NCI-H2171 treated with DMSO at 0.1 percent for 48 hours (cell line): ENCODE measurements at regions not wholly inside any gene's neighbourhood (a gene's known extent, or its start where the extent isn't known, plus 50 kb on each side); places are given as distances from the start of the nearest gene placed in this dataset.
A peak's percentile ranks its signal among the peaks of the same experiment; 100 is the strongest.
"Not testable (repeated sequence)": the region's sequence is repeated elsewhere in the genome, so short reads cannot be mapped to it uniquely, and the experiment has no call there.

ENCODE experiments used
- DNase-seq: peaks from one replicate; lab custom pipeline; 2025; lab: John Stamatoyannopoulos, UW

DNA sequence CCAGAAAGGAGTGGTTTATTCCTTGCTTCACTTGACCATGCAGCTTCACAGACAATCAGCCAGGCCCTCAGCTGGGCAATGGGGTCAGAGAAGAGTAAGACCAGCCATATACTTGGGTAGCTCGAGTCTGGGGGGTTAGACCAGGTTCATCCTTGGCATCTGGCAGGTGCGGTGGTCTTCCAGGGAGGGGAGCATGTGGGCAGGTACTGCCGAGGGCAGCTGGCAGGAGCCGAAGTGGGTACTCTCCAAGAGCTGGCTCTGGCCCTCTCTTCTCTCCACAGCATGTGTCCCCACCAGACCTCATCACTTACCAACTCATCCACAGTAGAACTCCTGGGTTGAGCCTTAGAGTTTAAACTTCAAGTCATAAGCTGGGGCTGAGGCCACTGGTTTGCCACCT, 156.8 kb downstream of the FOXD2 start:
- no peak for DNase-seq

DNA sequence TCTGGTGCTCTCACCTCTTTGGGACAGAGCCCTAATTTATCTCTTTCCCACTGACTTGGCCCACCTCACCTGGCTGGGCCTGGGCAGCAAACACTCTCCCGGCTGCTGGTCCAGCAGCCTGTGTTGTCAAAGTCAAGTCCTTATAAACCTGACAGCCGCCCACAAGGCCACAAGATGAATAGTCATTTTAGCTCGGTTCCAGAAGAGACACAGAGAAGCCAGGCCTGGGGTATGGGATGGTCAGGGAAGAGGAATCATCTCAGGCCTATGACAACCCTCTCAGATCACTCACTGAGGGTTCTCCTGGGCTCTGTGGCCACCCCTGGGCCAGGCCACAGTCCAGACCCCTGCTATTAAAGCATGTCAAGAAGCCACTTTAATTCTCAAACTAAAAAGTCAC, 158.5 kb downstream of the FOXD2 start:
- no peak for DNase-seq

DNA sequence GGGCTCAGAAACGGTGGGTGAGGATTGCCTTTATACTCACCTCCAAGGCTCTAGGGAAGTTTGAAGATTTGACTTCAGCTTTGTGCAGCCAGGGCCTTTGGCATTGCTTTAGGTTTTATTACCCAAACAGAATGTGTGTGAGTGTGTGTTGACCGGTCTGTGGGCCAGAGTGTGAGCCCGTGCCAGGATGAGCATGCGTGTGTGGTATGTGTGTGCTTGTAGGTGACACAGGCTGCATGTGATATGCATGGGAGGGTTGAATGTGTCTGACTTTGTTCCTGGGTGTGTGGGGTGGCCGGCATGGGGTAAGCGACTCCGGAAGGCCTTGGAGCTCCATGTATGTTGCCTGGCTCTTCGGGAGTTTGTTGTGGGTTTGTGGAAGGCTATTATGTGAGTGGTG, 160.5 kb downstream of the FOXD2 start:
- no peak for DNase-seq

DNA sequence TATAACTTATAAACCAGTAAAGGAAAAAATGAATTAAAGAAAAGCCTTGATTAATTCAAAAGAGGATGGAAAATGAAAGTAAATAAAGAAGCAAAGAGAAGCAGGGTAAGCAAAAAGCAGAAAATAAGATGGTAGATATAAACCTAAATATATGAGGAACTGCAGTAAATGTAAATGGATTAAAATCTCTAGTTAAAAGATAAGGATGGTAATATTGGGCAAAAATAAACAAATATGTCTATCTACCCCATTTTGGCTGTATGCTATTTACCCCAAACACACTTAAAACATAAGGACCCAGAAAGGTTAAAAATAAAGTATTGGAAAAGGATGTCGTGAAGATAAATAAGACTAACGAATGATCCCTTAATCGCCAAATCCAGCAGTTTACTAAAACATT, 161.9 kb downstream of the FOXD2 start:
- DNase-seq, result no peak

DNA sequence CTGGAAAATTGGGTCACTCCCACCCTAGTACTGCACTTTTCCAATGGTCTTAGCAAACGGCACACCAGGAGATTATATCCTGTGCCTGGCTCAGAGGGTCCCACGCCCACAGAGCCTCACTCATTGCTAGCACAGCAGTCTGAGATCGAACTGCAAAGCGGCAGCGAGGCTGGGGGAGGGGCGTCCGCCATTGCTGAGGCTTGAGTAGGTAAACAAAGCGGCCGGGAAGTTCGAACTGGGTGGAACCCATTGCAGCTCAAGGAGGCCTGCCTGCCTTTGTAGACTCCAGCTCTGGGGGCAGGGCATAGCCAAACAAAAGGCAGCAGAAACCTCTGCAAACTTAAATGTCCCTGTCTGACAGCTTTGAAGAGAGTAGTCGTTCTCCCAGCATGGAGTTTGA, 164.6 kb downstream of the FOXD2 start:
- DNase-seq, result not testable (repeated sequence)

DNA sequence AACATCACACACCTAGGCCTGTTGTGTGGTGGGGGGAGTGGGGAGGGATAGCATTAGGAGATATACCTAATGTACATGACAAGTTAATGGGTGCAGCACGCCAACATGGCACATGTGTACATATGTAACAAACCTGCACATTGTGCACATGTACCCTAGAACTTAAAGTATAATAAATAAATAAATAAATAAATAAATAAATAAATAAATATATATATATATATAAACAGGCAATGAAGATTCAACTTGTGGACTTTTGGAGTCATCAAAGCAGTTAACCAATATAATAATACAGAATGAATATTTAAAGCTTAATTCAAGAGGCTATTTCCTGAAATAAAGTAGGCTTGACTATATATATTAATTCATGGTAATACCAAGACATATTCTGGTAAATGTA, 167.0 kb downstream of the FOXD2 start:
- not testable (repeated sequence) for DNase-seq

DNA sequence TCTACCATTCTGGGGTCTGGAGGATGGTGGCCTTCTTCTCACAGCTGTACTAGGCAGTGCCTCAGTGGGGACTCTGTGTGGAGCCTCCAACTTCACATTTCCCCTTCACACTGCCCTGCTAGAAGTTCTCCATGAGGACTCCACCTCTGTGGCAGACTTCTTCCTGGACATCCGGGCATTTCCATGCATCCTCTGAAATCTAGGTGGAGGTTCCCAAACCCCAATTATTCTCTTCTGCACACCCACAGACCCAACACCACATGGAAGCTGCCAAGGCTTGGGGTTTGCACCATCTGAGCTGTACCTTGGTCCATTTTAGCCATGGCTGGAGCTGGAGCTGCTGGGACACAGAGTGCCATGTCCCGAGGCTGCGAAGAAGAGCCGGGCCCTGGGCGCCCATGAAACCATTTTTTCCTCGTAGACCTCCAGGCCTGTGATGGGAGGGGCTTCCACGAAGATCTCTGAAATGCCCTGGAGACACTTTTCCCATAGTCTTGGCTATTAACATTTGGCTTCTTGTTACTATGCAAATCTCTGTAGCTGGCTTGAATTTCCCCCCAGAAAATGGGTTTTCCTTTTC, 170.5 kb downstream of the FOXD2 start:
- DNase-seq, result no peak

DNA sequence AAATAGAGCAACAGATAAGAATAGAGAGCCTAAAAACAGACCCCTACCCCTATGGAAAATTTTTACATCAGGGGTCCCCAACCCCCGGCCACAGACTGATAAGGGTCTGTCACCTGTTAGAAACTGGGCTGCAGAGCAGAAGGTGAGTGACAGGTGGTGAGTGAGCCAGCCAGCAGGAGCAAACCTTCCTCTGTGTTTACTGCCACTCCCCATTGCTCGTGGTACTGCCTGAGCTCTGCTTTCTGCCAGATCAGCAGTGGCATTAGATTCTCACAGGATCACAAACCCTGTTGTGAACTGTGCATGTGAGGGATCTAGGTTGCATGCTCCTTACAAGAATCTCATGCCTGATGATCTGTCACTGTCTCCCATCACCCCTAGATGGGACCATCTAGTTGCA, 174.1 kb downstream of the FOXD2 start:
- peak; percentile 77 for DNase-seq

DNA sequence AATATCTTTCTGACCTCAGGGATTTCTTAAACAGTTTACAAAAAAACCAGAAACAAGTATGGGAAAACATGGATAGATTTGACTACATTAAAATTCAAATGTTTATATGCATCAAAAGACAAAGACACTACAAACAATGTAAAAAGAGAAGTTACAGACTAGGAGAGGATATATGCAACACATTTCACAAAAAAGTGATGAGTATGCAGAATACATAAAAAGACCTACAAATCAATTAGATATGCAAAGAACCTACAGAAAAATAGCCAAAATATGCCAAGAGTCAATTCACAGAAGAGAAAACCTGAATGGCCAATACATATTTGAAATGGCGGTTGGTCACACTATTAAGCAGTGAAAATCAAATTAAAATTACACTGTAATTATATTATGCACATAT, 175.0 kb downstream of the FOXD2 start:
- no peak for DNase-seq

DNA sequence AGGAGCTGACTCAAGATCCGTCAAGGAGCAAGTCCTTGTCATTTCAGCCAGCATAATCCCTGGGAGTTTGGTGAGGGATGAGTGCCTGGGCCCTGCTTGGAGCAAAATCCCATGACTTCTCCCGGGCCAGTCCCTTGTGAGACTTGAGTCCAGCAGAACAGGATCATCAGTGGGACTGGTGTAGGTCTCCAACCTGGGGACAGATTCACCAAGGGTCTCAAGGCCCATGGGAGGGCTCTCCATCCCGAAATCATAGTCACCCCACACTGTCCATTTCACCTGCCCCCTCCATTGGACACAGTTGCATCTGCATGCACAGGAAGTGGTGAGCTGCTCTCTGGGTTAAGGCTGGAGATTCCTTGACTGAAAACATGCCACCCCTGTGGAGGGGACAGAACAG, 178.2 kb downstream of the FOXD2 start:
- DNase-seq, result no peak

DNA sequence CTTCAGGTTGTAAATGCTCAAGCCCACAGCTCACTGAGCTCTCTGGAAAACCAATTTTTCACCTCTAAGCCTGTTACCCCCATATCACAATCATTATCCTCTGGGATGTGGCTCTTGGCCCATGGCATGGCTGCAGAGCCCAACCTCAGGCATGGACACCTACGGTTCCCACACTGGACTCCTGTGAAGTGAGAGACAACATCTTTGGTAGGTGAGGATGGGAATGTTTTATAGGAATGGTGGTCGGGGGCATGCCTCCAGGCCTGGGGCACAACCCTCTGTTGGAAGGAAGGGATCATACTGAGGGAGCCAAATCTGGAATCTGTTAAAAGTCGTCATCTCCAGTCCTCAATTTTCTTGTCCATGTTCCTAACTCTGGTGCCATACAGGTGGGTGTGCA, 179.1 kb downstream of the FOXD2 start:
- DNase-seq, result no peak

DNA sequence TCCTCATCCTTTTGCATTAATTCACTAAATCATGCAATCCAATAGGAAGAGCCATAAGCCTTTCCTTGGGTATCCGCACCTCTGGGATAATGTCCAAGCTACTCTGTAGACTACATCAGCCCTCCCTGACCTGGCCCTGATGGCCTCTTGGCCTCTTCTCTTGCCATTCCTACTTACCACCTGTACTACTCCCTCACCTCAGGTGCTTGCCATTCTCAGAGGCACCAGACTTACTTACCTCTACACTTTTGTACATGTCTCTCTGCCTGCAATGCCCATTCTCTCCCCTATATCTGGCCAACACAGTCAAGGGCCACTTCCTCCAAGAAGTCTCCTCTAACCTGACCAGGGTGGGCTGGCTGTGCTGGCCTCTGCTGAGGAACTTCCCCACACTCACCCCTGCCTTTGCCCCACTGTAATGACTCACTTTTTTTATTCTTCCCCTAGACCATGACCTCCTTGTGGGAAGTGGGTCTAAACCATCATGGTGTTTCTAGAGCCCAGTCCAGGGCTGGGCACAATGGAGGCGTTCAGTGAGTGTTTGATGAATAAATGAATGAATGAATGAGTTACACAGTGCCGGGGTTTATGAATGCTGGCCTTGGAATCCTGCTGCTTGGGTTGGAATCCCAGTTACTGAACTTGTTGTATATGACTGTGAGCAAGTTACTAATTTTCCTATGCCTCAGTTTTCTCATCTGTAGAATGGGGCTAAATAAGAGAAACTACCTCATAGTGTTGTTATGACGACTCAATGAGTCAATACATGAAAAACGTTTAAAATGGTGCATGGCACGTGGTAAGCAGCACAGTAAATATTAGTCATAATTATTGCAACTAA, 179.8 kb downstream of the FOXD2 start:
- no peak for DNase-seq

DNA sequence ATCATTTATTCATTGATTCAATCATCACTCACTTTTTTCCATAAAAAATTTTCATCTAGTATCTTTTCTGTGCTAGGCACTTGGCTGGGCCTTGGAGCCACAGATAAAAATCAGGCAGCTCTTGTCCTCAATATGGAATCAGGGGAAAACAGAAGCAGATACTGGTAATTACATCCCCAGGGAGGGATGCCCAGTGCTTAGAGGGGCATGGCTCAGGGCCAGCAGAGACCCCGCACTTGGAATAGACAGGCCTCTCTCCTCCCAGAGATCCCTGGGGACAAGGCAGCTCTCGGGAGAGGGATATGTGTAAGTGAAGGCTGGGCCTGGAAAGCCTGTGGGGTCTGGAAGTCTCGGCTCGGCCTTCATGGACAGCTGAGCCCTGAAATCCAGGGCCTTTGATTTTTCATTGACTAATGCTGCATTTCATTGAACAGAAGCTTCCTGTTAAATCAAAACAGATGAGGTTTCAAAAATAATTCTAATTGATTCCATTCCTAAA, 180.4 kb downstream of the FOXD2 start:
- DNase-seq, result no peak

DNA sequence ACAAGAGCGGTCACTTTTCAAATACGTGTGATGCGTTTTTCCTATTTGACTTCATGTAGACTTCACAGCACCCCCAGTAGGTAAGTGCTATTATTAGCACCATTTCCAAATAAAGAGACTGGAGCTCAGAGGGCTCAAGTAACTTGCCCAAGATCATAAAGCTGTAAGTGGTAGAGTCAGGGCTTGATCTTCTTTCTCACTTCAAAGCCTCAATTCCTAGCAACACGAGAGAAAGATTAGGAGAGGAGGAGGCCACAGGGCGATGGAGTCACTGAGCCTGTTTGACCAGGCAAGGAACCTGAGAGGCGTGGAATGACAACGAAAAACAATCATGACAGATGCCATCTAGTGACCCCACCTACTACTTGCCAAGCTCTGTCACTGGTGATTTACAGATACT, 181.0 kb downstream of the FOXD2 start:
- no peak for DNase-seq

DNA sequence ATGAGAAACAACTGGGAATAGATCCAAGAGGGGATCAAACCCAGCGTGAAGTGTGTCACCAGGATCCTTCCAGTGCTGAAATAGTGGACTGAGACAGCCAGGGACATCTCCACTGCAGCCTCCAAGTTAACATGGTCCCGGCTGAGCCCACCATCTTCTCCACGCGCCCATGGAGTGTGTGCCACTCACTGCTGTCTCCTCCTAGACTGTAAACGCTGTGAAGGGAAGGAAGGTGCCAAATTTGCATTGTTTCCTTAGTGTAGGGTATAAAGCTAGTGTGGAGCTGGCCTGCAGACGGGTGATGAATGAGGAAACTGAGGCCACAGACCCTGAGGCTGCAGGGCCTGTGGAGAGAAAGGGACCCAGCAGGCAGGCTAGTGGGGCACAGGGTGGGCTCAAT, 183.6 kb downstream of the FOXD2 start:
- no peak for DNase-seq

DNA sequence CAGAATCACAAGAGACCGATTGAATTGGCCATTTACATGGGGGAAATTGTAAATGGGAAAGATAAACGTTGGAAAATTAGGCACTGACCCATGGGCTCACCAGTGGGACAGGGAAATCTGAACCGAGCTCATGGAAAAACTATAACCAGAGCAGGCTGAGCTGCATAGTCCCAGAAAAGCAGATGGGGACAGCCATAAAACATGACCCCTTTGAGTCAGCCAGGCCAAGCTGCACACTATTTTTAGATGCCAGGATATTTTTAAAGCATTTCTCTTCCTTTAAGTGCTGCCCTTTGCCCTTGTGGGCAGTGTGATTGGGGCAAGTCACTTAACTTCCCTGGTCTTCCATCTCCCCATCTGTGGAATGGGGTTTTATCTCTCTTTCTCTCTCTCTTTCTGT, 184.1 kb downstream of the FOXD2 start:
- DNase-seq, result no peak

DNA sequence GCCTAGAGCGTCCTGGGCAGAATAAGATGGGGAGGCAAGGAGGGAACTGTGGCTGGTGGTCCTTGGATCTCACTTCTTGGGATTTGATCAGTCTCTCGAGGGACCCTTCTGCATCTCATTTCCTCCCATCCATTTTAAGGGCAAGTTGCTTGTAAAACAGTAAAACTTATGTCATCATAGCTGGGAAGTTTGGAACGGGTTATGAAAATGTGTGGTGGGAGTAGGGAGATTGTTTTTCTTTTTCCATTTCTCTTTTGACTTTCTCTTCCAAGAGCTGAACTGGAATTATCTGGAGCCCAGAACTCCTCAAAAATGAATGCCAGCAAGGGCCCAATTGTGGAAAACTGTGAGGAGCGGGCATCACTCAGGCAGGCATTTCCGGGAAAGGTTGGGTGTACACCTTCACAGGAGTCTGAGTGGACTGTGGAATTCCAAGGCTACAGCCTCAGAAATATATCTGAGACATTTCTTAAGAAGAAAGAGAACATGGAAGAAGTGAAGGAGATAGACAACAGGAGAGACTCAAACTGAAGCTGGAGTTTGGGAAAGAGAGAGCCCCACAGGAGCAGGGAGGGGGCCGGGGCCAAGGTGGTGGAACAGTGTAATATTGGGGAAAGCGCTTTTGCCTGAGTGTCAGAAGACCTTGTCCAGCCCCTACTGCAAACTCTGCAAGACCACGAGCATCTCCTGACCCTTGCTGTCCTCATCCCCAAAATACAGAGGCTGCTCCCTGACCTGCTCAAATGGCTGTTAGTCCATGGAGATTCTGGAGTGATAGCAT, 185.1 kb downstream of the FOXD2 start:
- no peak for DNase-seq

DNA sequence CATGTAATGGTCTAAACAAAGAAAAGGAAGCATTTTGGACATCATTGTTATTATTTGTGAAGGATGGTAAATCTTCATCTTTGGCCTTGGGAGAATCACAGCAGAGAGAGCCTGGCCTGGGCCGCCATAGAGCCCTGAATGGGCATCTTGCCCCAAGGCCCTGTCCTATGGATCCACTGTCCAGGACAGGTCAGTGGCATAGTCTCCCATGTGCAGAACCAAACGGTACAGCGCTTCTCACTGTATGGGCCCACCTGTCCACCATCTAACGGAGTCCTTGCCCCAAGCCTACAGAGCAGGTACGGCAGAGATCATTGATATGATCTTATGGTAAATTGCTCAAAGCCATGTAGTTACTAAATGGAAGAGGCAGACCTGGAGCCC, 185.7 kb downstream of the FOXD2 start:
- no peak for DNase-seq

DNA sequence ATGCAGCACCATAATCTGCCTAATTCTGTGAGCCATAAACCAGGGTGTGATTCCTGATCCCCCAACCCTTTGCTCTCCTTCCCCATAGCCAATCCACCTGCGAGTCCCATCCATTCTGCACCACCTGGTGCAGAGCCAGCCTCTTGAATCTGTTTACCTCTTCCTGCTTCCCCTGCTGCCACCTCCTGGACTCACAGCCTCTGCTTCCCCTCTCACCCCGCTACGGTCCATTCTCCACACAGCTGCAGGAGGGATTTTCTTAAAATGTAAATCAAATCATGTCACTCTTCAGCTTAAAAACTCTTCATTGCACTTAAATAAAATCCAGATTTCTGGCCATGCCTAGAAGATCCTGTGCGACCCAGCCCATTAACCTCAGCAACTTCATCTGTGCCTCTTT, 186.7 kb downstream of the FOXD2 start:
- DNase-seq, result peak; percentile 50

DNA sequence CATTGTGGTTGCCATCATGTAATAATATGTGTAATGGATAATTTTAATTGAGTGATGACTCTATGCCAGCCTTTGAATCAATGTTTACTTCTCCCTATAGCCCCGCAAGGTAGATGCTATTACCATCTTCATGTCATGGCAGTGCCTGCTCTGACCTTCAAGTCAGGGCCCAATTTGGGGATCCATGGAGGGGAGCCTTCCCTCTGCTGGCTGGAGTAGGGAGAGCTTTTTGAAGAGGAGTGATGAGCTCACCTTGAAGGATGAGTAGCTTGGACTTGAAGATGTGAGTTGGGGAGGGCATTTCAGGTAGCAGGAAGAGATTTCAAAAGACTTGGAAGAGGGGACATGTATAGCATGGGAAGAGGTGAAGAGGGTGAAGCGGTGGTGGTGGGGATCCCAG, 189.2 kb downstream of the FOXD2 start:
- DNase-seq, result no peak

DNA sequence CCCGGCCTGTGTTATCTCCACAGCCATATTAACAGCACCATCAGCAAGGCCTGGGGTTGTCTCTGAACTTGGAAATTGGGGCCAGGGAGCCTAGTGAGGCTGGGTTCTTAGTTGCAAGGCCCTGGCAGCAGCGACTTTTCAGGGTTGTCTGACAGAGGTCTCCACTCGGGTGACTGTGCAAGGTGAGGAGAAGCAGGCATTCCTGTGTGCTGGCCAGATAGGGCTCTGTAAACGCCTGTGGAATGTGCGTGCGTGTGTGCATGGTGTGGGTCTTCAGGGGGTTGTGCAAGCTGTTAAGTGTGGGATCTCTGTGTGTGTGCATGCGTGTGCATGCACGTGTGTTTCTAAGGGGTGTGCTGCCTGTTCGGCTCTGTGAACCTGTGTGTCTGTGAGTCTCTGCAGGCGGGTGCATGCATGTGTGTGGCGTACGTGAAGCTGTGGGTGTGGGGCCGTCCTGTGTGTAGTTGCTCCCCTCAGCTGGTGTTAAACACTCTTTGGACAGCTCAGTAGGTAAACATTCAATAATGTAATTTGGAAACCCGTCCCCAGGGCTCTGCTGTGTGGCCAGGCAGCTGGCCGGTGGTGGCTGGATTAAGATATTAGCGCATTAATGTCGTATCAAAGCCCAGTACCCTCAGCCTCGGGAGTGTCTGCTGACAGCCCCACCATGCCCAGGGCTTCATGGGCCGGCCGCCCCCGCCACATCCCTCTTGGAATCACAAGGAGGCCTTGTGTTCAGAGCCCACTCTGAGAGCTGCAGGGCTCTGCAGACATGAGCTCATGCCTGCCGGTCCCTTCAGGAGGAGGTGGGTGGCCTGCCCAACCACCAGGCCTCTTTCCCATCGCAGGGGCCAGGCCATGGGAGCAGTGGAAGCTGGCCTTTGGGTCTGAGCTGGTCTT, 189.9 kb downstream of the FOXD2 start:
- DNase-seq, result no peak

DNA sequence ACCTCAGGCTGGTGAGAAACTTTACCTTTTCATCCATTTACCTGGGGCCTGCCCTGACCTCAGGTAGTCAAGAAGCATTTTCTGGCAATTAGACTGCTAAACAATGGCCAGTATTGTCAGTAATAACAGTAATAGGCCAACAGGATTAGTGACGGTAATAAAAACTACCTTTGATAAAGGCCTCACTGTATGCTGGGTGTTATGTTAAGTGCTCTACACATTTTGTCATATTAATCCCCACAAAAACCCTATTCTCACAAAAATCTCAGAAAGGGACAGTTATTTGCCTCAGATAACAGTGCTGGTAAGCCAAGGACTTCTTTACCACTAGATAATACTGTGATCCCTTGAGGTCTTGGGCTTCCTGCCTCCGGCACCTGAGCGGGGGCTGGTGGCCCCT, 191.4 kb downstream of the FOXD2 start:
- DNase-seq, result no peak
